ENCODE measurements at regions not wholly inside any gene's neighbourhood (a gene's known extent, or its start where the extent isn't known, plus 50 kb on each side); places are given as distances from the start of the nearest gene placed in this dataset.

GRCh38 chr5:97420646-97421045 is 237.6 kb upstream of the RIOK2 start:
- ATAC-seq (replicated peaks) = no peak
- no peaks in the 10 kb centered on the region for H3K9me3 Mint-ChIP-seq
- H3K27me3 Mint-ChIP-seq = peaks cover 2% of the 10 kb centered on the region
- no peak overlapping the region for H3K27ac Mint-ChIP-seq
- H3K36me3 Mint-ChIP-seq (ENCODE audit: low read depth) = no peaks in the 10 kb centered on the region
- H3K4me1 Mint-ChIP-seq = no peaks in the 10 kb centered on the region
- no peak overlapping the region for H3K4me3 Mint-ChIP-seq

- no peaks in the 10 kb centered on the region for H3K9me3 Mint-ChIP-seq
- no peak for ATAC-seq (replicated peaks)
- peaks cover 2% of the 10 kb centered on the region for H3K27me3 Mint-ChIP-seq
These were observed 239.6 kb upstream of the RIOK2 start for GRCh38 chr5:97422678-97423077.

GRCh38 chr5:97425511-97425910 is 242.5 kb upstream of the RIOK2 start:
- H3K36me3 Mint-ChIP-seq (ENCODE audit: low read depth) = no peaks in the 10 kb centered on the region
- H3K9me3 Mint-ChIP-seq = no peaks in the 10 kb centered on the region
- no peak overlapping the region for H3K27ac Mint-ChIP-seq
- no peak for ATAC-seq (replicated peaks)
- H3K4me1 Mint-ChIP-seq = no peaks in the 10 kb centered on the region
- peaks cover 2% of the 10 kb centered on the region for H3K27me3 Mint-ChIP-seq
- no peak overlapping the region for H3K4me3 Mint-ChIP-seq

More at GRCh38 chr5:97422678-97423077, 239.6 kb upstream of the RIOK2 start:
- H3K36me3 Mint-ChIP-seq (ENCODE audit: low read depth) = no peaks in the 10 kb centered on the region
- no peak overlapping the region for H3K27ac Mint-ChIP-seq
- no peaks in the 10 kb centered on the region for H3K4me1 Mint-ChIP-seq
- no peak overlapping the region for H3K4me3 Mint-ChIP-seq

- Mint-ChIP-seq H3K9me3 (no peaks in the 10 kb centered on the region), H3K27me3 (peaks cover 2% of the 10 kb centered on the region), H3K4me3 (no peak overlapping the region), H3K27ac (no peak overlapping the region), H3K36me3 (ENCODE audit: low read depth) (no peaks in the 10 kb centered on the region), H3K4me1 (no peaks in the 10 kb centered on the region)
- no peak for ATAC-seq (replicated peaks)
These were observed 244.2 kb upstream of the RIOK2 start for GRCh38 chr5:97427235-97427634.

GRCh38 chr5:97434021-97434420 is 251.0 kb upstream of the RIOK2 start:
- no peak overlapping the region for H3K27ac Mint-ChIP-seq
- H3K9me3 Mint-ChIP-seq = no peaks in the 10 kb centered on the region
- H3K4me1 Mint-ChIP-seq = no peaks in the 10 kb centered on the region
- H3K36me3 Mint-ChIP-seq (ENCODE audit: low read depth) = no peaks in the 10 kb centered on the region
- ATAC-seq (replicated peaks) = no peak
- no peak overlapping the region for H3K4me3 Mint-ChIP-seq
- no peaks in the 10 kb centered on the region for H3K27me3 Mint-ChIP-seq

- H3K27me3 Mint-ChIP-seq = no peaks in the 10 kb centered on the region
- H3K4me1 Mint-ChIP-seq = no peaks in the 10 kb centered on the region
- no peaks in the 10 kb centered on the region for H3K36me3 Mint-ChIP-seq (ENCODE audit: low read depth)
- ATAC-seq (replicated peaks) = no peak
- H3K4me3 Mint-ChIP-seq = no peak overlapping the region
- H3K27ac Mint-ChIP-seq = no peak overlapping the region
- no peaks in the 10 kb centered on the region for H3K9me3 Mint-ChIP-seq
These were observed 253.4 kb upstream of the RIOK2 start for GRCh38 chr5:97436405-97436804.

GRCh38 chr5:97443740-97444139 is 260.7 kb upstream of the RIOK2 start:
- ATAC-seq (replicated peaks) = no peak
- peaks cover 3% of the 10 kb centered on the region for H3K9me3 Mint-ChIP-seq
- H3K27ac Mint-ChIP-seq = no peak overlapping the region
- H3K36me3 Mint-ChIP-seq (ENCODE audit: low read depth) = no peaks in the 10 kb centered on the region
- H3K4me3 Mint-ChIP-seq = no peak overlapping the region
- no peaks in the 10 kb centered on the region for H3K4me1 Mint-ChIP-seq
- H3K27me3 Mint-ChIP-seq = no peaks in the 10 kb centered on the region

- no peaks in the 10 kb centered on the region for H3K36me3 Mint-ChIP-seq (ENCODE audit: low read depth)
- peaks cover 3% of the 10 kb centered on the region for H3K9me3 Mint-ChIP-seq
- H3K4me3 Mint-ChIP-seq = no peak overlapping the region
- no peak for ATAC-seq (replicated peaks)
- no peaks in the 10 kb centered on the region for H3K27me3 Mint-ChIP-seq
- H3K27ac Mint-ChIP-seq = no peak overlapping the region
- H3K4me1 Mint-ChIP-seq = no peaks in the 10 kb centered on the region
These were observed 266.1 kb upstream of the RIOK2 start for GRCh38 chr5:97449172-97449571.

- H3K9me3 Mint-ChIP-seq = peaks cover 3% of the 10 kb centered on the region
- no peaks in the 10 kb centered on the region for H3K36me3 Mint-ChIP-seq (ENCODE audit: low read depth)
- H3K27ac Mint-ChIP-seq = no peak overlapping the region
- H3K4me1 Mint-ChIP-seq = no peaks in the 10 kb centered on the region
- ATAC-seq (replicated peaks) = no peak
- H3K27me3 Mint-ChIP-seq = no peaks in the 10 kb centered on the region
- no peak overlapping the region for H3K4me3 Mint-ChIP-seq
These were observed 269.6 kb upstream of the RIOK2 start for GRCh38 chr5:97452646-97453045.

- Mint-ChIP-seq H3K27ac (no peak overlapping the region), H3K4me1 (no peaks in the 10 kb centered on the region), H3K27me3 (no peaks in the 10 kb centered on the region), H3K4me3 (no peak overlapping the region), H3K9me3 (peaks cover 3% of the 10 kb centered on the region), H3K36me3 (ENCODE audit: low read depth) (no peaks in the 10 kb centered on the region)
- no peak for ATAC-seq (replicated peaks)
These were observed 270.2 kb upstream of the RIOK2 start for GRCh38 chr5:97453263-97453662.

- Mint-ChIP-seq H3K27me3 (no peaks in the 10 kb centered on the region), H3K4me1 (no peaks in the 10 kb centered on the region), H3K36me3 (ENCODE audit: low read depth) (no peaks in the 10 kb centered on the region), H3K27ac (no peak overlapping the region), H3K4me3 (no peak overlapping the region), H3K9me3 (peaks cover 3% of the 10 kb centered on the region)
- no peak for ATAC-seq (replicated peaks)
These were observed 271.0 kb upstream of the RIOK2 start for GRCh38 chr5:97454015-97454414.

GRCh38 chr5:97455996-97456395 is 272.9 kb upstream of the RIOK2 start:
- H3K4me3 Mint-ChIP-seq = no peak overlapping the region
- H3K27me3 Mint-ChIP-seq = no peaks in the 10 kb centered on the region
- no peak overlapping the region for H3K27ac Mint-ChIP-seq
- peaks cover 4% of the 10 kb centered on the region for H3K9me3 Mint-ChIP-seq
- ATAC-seq (replicated peaks) = no peak
- H3K36me3 Mint-ChIP-seq (ENCODE audit: low read depth) = no peaks in the 10 kb centered on the region
- H3K4me1 Mint-ChIP-seq = no peaks in the 10 kb centered on the region

- Mint-ChIP-seq H3K27ac (no peak overlapping the region), H3K4me1 (no peaks in the 10 kb centered on the region), H3K9me3 (peaks cover 4% of the 10 kb centered on the region), H3K27me3 (no peaks in the 10 kb centered on the region), H3K4me3 (no peak overlapping the region), H3K36me3 (ENCODE audit: low read depth) (no peaks in the 10 kb centered on the region)
- ATAC-seq (replicated peaks) = no peak
These were observed 275.8 kb upstream of the RIOK2 start for GRCh38 chr5:97458851-97459250.

GRCh38 chr5:97471951-97472350 is 288.9 kb upstream of the RIOK2 start:
- Mint-ChIP-seq H3K27ac (no peak overlapping the region), H3K4me3 (no peak overlapping the region), H3K4me1 (no peaks in the 10 kb centered on the region), H3K36me3 (ENCODE audit: low read depth) (no peaks in the 10 kb centered on the region), H3K9me3 (peaks cover 5% of the 10 kb centered on the region), H3K27me3 (no peaks in the 10 kb centered on the region)
- no peak for ATAC-seq (replicated peaks)

- no peak overlapping the region for H3K4me3 Mint-ChIP-seq
- no peaks in the 10 kb centered on the region for H3K27me3 Mint-ChIP-seq
- H3K4me1 Mint-ChIP-seq = no peaks in the 10 kb centered on the region
- ATAC-seq (replicated peaks) = no peak
- no peaks in the 10 kb centered on the region for H3K9me3 Mint-ChIP-seq
- H3K27ac Mint-ChIP-seq = no peak overlapping the region
- H3K36me3 Mint-ChIP-seq (ENCODE audit: low read depth) = no peaks in the 10 kb centered on the region
These were observed 292.8 kb upstream of the RIOK2 start for GRCh38 chr5:97475847-97476246.

GRCh38 chr5:97476852-97477534 is 293.9 kb upstream of the RIOK2 start:
- H3K9me3 Mint-ChIP-seq = no peaks in the 10 kb centered on the region
- no peak overlapping the region for H3K4me3 Mint-ChIP-seq
- no peak for ATAC-seq (replicated peaks)
- H3K4me1 Mint-ChIP-seq = no peaks in the 10 kb centered on the region
- no peaks in the 10 kb centered on the region for H3K27me3 Mint-ChIP-seq
- no peaks in the 10 kb centered on the region for H3K36me3 Mint-ChIP-seq (ENCODE audit: low read depth)
- H3K27ac Mint-ChIP-seq = no peak overlapping the region

Data from activated T-helper 17 cell treated with anti-CD3 and anti-CD28 coated beads, Interleukin-2, amount 50 U/mL, for 72 hours (primary cell).